ENCODE measurements at regions not wholly inside any gene's neighbourhood (a gene's known extent, or its start where the extent isn't known, plus 50 kb on each side); places are given as distances from the start of the nearest gene placed in this dataset.

GRCh38 chr10:32114508-32114907, 58.3 kb upstream of the KIF5B start:
- no peak for TF ChIP-seq CTCF (conservative IDR thresholded peaks at IDR 0.05; ENCODE audit: low read depth, low read length)
- TF ChIP-seq EZH2 (IDR thresholded peaks at IDR 0.05; ENCODE audit: low read length, unreplicated experiment), result no peak
